GM12864 (cell line): ENCODE measurements at regions not wholly inside any gene's neighbourhood (a gene's known extent, or its start where the extent isn't known, plus 50 kb on each side); places are given as distances from the start of the nearest gene placed in this dataset.

Experiments
- DNase-seq: peaks from one replicate; pipeline ENCODE4 v3.0.0-alpha.2; 2011; ENCODE audit warnings: low read depth
- H3K4me3 ChIP-seq: 2 replicates; pipeline ENCODE4 v1.5.1; 2011; ENCODE audit warnings: mild to moderate bottlenecking, low read depth, low read length, control low read depth
- TF ChIP-seq, protein P1 (sequence below): IDR thresholded peaks from 2 replicates; pipeline ENCODE4 v1.5.1; 2011; ENCODE audit warnings: low read depth, mild to moderate bottlenecking, moderate library complexity, low read length, control low read depth, inconsistent platforms; ENCODE audit errors: missing control alignments

DNA sequence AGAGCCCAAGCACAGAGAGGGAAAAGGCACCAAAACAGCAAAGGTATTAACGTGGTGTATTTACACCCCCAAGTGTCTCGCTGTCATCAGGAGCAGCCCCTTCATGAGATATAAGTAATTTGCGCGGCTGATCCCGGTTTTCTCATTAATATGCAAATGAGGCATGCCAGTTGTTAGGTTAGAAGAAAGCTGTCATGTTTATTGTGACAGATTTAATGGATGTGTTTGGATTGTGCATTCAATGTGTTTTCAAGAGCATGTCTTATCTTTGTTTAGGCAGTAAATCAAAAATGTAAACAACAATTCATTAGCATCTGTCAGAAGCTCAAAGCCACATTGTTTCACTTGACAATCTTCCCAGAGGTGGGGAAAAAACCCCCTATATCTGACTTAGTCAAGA is 56.5 kb upstream of the CTBP2 start:
- H3K4me3 ChIP-seq: no peak overlapping the region
- no peak for DNase-seq
- TF ChIP-seq, protein P1, sequence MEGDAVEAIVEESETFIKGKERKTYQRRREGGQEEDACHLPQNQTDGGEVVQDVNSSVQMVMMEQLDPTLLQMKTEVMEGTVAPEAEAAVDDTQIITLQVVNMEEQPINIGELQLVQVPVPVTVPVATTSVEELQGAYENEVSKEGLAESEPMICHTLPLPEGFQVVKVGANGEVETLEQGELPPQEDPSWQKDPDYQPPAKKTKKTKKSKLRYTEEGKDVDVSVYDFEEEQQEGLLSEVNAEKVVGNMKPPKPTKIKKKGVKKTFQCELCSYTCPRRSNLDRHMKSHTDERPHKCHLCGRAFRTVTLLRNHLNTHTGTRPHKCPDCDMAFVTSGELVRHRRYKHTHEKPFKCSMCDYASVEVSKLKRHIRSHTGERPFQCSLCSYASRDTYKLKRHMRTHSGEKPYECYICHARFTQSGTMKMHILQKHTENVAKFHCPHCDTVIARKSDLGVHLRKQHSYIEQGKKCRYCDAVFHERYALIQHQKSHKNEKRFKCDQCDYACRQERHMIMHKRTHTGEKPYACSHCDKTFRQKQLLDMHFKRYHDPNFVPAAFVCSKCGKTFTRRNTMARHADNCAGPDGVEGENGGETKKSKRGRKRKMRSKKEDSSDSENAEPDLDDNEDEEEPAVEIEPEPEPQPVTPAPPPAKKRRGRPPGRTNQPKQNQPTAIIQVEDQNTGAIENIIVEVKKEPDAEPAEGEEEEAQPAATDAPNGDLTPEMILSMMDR: no peak

DNA sequence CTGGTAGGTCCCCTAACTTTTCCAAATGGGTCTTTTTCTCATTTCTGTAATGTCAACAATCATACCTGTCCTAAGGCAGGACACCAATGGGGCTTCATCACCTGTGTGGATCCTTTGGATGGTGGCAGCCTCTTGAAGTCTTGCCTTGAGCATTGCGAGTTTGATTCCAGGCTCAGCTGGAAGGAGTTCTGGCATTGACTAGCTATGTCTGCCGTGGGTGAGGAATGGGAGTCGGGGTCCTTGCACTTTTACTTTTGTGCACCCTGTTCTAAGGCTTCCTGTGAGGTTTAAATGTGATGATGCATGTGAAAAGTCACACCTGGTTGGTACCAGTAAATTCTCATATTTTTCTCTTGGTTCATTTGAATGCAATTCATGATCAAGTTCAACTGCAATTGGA is 55.9 kb upstream of the CTBP2 start:
- H3K4me3 ChIP-seq: no peak overlapping the region
- no peak for DNase-seq
- TF ChIP-seq, protein P1: no peak

DNA sequence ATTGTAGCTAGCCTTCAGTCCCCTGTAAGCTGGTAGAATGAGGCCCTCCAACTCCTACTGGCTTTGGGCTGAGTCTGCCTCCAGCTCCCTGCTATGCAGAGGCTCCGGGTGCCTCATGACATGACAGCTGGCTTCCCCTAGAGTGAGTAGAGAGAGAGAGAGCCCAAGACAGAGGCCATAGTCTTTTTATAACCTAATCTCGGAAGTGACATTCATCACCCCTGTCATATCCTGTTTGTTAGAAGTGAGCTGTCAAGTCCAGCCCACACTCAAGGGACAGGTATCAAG is 53.9 kb upstream of the CTBP2 start:
- no peak overlapping the region for H3K4me3 ChIP-seq
- DNase-seq: no peak
- TF ChIP-seq, protein P1: no peak

DNA sequence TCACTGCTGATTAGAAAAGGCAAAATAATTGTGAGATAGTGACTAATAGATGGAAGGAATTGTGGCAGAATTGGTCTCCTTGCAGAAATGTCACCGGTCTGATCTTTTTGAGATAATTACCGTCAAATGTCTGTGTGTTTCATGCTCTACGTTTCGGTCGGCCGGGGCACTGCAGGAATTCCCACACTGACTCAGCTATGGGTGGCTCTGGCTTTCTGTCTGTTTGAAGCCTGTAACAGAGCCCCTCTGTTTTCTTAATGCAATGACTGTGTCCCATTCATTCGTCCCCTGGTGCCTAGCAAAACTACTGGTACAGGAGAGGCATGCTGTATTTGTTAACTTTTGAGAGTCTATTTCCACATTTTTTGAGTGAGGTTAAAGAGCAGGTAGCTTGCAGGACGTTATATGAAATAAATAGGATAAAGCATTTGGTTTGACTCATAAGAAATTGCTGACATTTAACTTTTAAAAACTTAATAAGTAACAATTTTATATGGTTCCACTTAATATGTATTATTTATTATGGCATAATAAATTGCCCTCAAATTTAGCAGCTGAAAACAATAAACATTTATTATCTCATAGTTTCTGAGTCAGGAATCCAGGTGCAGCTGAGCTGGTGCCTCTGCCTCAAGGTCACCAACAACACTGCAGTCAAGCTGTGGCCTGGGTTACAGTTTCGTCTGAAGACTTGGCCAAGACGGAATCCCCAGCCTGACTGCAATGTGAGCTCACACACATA is 53.3 kb upstream of the CTBP2 start:
- TF ChIP-seq, protein P1: no peak
- DNase-seq: no peak
- no peak overlapping the region for H3K4me3 ChIP-seq

DNA sequence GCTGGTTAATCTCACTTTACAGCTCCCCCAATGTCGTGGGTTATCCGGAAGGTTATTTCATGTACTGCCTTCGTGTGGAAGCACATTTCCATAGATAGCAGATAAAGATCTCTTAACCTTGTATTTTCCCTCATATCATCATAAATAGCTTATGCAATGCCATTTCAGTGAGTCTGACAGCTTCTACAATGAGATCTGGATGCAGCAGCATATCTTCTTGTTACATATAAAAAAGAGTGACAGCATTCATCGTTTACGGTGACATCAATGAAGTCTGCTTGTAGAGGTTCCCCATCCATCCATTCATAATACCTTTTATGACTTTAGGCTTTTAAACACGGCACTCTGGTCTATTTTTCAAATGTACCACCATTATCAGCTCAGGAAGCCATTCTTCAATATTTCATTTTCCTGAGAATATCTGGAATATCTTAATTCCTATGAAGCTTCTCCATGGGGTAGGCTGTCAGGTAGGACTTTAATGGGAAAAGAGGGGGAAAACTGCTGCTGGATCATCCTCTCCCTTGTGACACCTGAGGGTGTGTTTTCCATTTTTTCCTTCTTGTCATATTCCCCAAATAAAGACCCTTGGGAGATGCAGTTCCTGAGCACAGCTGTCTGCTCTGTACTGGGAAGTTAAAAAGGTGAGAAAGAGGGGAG is 51.9 kb upstream of the CTBP2 start:
- TF ChIP-seq, protein P1: no peak
- no peak for DNase-seq
- no peak overlapping the region for H3K4me3 ChIP-seq
